H1 (cell line): ENCODE measurements at regions not wholly inside any gene's neighbourhood (a gene's known extent, or its start where the extent isn't known, plus 50 kb on each side); places are given as distances from the start of the nearest gene placed in this dataset.

ENCODE experiments used
- CTCF ChIA-PET: fragments of 300-600 bp; sonication (Branson Sonifier 250); formaldehyde crosslinking; loops from one replicate; lab custom pipeline; 2021; ENCODE audit not compliant: partially characterized antibody; lab: Charles Lee
- POLR2A ChIA-PET: fragments of 300-600 bp; sonication (Branson Sonifier 250); formaldehyde crosslinking; loops from one replicate; lab custom pipeline; 2021; ENCODE audit warnings: inconsistent platforms; ENCODE audit not compliant: partially characterized antibody; lab: Charles Lee
- DNase-seq, 2 experiments: peaks; one replicate each; pipeline versions ENCODE4 v3.0.0 to v3.0.0-alpha.2; 2010 to 2022; ENCODE audit warnings: low spot score in 2 of 2, low read depth in 1 of 2, mixed read lengths in 1 of 2
- FAIRE-seq: peaks from 2 replicates; lab custom pipeline; 2011; peaks lifted over from hg19 to GRCh38; lab: Jason Lieb, UNC
- H2AFZ ChIP-seq: 2 replicates; pipeline ENCODE4 v1.8.1; 2012; ENCODE audit warnings: low read length, inconsistent platforms
- H2AK5ac ChIP-seq: 2 replicates; pipeline ENCODE4 v1.6.1; 2013; ENCODE audit warnings: low read depth, low read length
- H2BK120ac ChIP-seq: replicated peaks from 2 replicates; pipeline ENCODE3; 2013; ENCODE audit warnings: low read depth, low read length, inconsistent platforms
- H2BK12ac ChIP-seq: 2 replicates; pipeline ENCODE4 v1.6.1; 2013; ENCODE audit warnings: low read depth, low read length
- H2BK15ac ChIP-seq: 2 replicates; pipeline ENCODE4 v1.6.1; 2013; ENCODE audit warnings: low read length
- H2BK20ac ChIP-seq: 2 replicates; pipeline ENCODE4 v1.6.1; 2013; ENCODE audit warnings: low read length
- H2BK5ac ChIP-seq: 2 replicates; pipeline ENCODE4 v1.6.1; 2013; ENCODE audit warnings: low read depth, low read length
- H3K14ac ChIP-seq: 2 replicates; pipeline ENCODE4 v1.6.1; 2013; ENCODE audit warnings: inconsistent platforms; ENCODE audit not compliant: insufficient read length
- H3K18ac ChIP-seq: 2 replicates; pipeline ENCODE4 v1.6.1; 2013; ENCODE audit warnings: low read length; ENCODE audit errors: extremely low read depth
- H3K23ac ChIP-seq: 2 replicates; pipeline ENCODE4 v1.6.1; 2013; ENCODE audit warnings: inconsistent platforms; ENCODE audit not compliant: insufficient read length
- H3K23me2 ChIP-seq: 2 replicates; pipeline ENCODE4 v1.6.1; 2013; ENCODE audit warnings: low read depth, low read length
- H3K27ac ChIP-seq: 2 replicates; pipeline ENCODE4 v1.6.1; 2011; ENCODE audit warnings: low read depth, low read length, inconsistent platforms
- H3K27me3 ChIP-seq, 4 experiments: replicated peaks in 1 of 4; 1 replicate in 1 of 4; 2 replicates in 3 of 4; pipeline versions ENCODE4 v1.6.1 to v1.8.1; 2011 to 2013; ENCODE audit warnings: low read length in 3 of 4, mild to moderate bottlenecking in 3 of 4, inconsistent platforms in 2 of 4, mixed read lengths in 2 of 4, moderate library complexity in 1 of 4; ENCODE audit not compliant: control insufficient read depth in 3 of 4, insufficient read depth in 3 of 4; ENCODE audit errors: extremely low read depth in 1 of 4
- H3K36me3 ChIP-seq, 4 experiments: 2 replicates each; pipeline versions ENCODE4 v1.6.1 to v1.8.1; 2011 to 2013; ENCODE audit warnings: mild to moderate bottlenecking in 4 of 4, low read length in 3 of 4, moderate library complexity in 2 of 4, control low read depth in 1 of 4, inconsistent platforms in 1 of 4; ENCODE audit not compliant: insufficient read depth in 4 of 4, control insufficient read depth in 2 of 4
- H3K4ac ChIP-seq: replicated peaks from 2 replicates; pipeline ENCODE3; 2013; ENCODE audit warnings: low read length, low read depth, mixed read lengths, inconsistent platforms; ENCODE audit not compliant: insufficient read length
- H3K4me1 ChIP-seq, 4 experiments: replicated peaks in 1 of 4; 1 replicate in 1 of 4; 2 replicates in 3 of 4; pipeline versions ENCODE4 v1.6.1 to v1.8.1; 2011 to 2013; ENCODE audit warnings: low read length in 3 of 4, inconsistent platforms in 2 of 4, mixed read lengths in 1 of 4; ENCODE audit not compliant: insufficient read depth in 4 of 4, control insufficient read depth in 3 of 4
- H3K4me2 ChIP-seq, 2 experiments: 2 replicates each; pipeline versions ENCODE4 v1.6.1 to v1.8.1; 2011 to 2013; ENCODE audit warnings: low read depth in 2 of 2, low read length in 2 of 2, control low read depth in 1 of 2, inconsistent platforms in 1 of 2, mild to moderate bottlenecking in 1 of 2; ENCODE audit not compliant: insufficient read depth in 1 of 2
- H3K4me3 ChIP-seq, 4 experiments: fragments of 200-600, 300-600 bp in 1 of 4; sonication (generic), shearing (Covaris generic), sonication (Bioruptor Twin) in 1 of 4; 2 replicates each; pipeline versions ENCODE4 v1.5.1 to v1.8.1; 2011 to 2016; ENCODE audit warnings: low read length in 4 of 4, low read depth in 3 of 4, control low read depth in 2 of 4, inconsistent platforms in 2 of 4, mild to moderate bottlenecking in 2 of 4, mixed read lengths in 1 of 4, moderate library complexity in 1 of 4; ENCODE audit not compliant: insufficient read depth in 2 of 4; ENCODE audit errors: extremely low read depth in 1 of 4
- H3K56ac ChIP-seq: replicated peaks from 2 replicates; pipeline ENCODE3; 2013; ENCODE audit warnings: low read depth, mild to moderate bottlenecking, mixed read lengths, low read length, inconsistent platforms; ENCODE audit not compliant: insufficient read length
- H3K79me1 ChIP-seq: 2 replicates; pipeline ENCODE4 v1.6.1; 2013; ENCODE audit warnings: low read depth, low read length, control low read depth
- H3K79me2 ChIP-seq, 2 experiments: 2 replicates each; pipeline versions ENCODE4 v1.6.1 to v1.8.1; 2012 to 2013; ENCODE audit warnings: low read length in 2 of 2, mild to moderate bottlenecking in 2 of 2, inconsistent platforms in 1 of 2; ENCODE audit not compliant: insufficient read depth in 2 of 2, control insufficient read depth in 1 of 2
- H3K9ac ChIP-seq, 4 experiments: replicated peaks in 1 of 4; 1 replicate in 1 of 4; 2 replicates in 3 of 4; pipeline versions ENCODE4 v1.6.1 to v1.8.1; 2011 to 2013; ENCODE audit warnings: low read depth in 3 of 4, low read length in 3 of 4, control low read depth in 2 of 4, mild to moderate bottlenecking in 2 of 4, moderate library complexity in 2 of 4, inconsistent platforms in 1 of 4; ENCODE audit errors: extremely low read depth in 1 of 4
- H3K9me3 ChIP-seq, 2 experiments: 2 replicates each; pipeline versions ENCODE4 v1.6.1 to v1.8.1; 2012 to 2013; ENCODE audit warnings: mild to moderate bottlenecking in 2 of 2, moderate library complexity in 2 of 2, control low read depth in 1 of 2, inconsistent platforms in 1 of 2, low read depth in 1 of 2, low read length in 1 of 2, mixed read lengths in 1 of 2; ENCODE audit not compliant: insufficient read depth in 2 of 2
- H4K20me1 ChIP-seq, 2 experiments: replicated peaks in 1 of 2; 2 replicates each; pipeline versions ENCODE3 to v1.8.1; 2011 to 2013; ENCODE audit warnings: inconsistent platforms in 2 of 2, low read length in 2 of 2, mild to moderate bottlenecking in 1 of 2; ENCODE audit not compliant: insufficient read depth in 2 of 2, control insufficient read depth in 1 of 2
- H4K5ac ChIP-seq: 2 replicates; pipeline ENCODE4 v1.6.1; 2013; ENCODE audit warnings: low read length, low read depth, mixed read lengths, inconsistent platforms; ENCODE audit not compliant: insufficient read length
- H4K8ac ChIP-seq: 2 replicates; pipeline ENCODE4 v1.8.0; 2013; ENCODE audit warnings: mild to moderate bottlenecking, moderate library complexity, low read length, inconsistent platforms; ENCODE audit not compliant: insufficient read depth; ENCODE audit errors: extremely low read depth
- H4K91ac ChIP-seq: replicated peaks from 2 replicates; pipeline ENCODE3; 2013; ENCODE audit warnings: low read length, mixed read lengths, inconsistent platforms; ENCODE audit not compliant: insufficient read length
- BRCA1 ChIP-seq: IDR thresholded peaks from 2 replicates; pipeline ENCODE4 v1.6.1; 2012; ENCODE audit warnings: low read depth, low read length, improper control_type of control experiment
- CTBP2 ChIP-seq: IDR thresholded peaks from 2 replicates; pipeline ENCODE4 v1.7.0; 2011; ENCODE audit warnings: borderline replicate concordance, mild to moderate bottlenecking, moderate library complexity, mixed read lengths, low read length; ENCODE audit not compliant: insufficient read depth, insufficient read length
- CTCF ChIP-seq, 3 experiments: IDR thresholded peaks; 1 replicate in 2 of 3; 2 replicates in 1 of 3; pipeline versions ENCODE4 v1.5.1 to v1.6.1; 2011; ENCODE audit warnings: low read length in 3 of 3, mild to moderate bottlenecking in 3 of 3, inconsistent platforms in 2 of 3, low read depth in 1 of 3, moderate library complexity in 1 of 3; ENCODE audit not compliant: insufficient read depth in 1 of 3; ENCODE audit errors: control extremely low read depth in 1 of 3
- E2F6 ChIP-seq: IDR thresholded peaks from 2 replicates; pipeline ENCODE4 v1.6.1; 2012; ENCODE audit warnings: inconsistent platforms
- POU5F1 ChIP-seq: IDR thresholded peaks from 2 replicates; pipeline ENCODE4 v1.6.1; 2011; ENCODE audit warnings: low read depth, mild to moderate bottlenecking, low read length, moderate library complexity
- RNF2 ChIP-seq: fragments of 200-900, 300-1000 bp; sonication (generic); IDR thresholded peaks from 2 replicates; pipeline ENCODE4 v1.7.1; 2016; ENCODE audit warnings: borderline replicate concordance, low read depth, mild to moderate bottlenecking, antibody characterized with exemption, low read length; ENCODE audit not compliant: poor library complexity, severe bottlenecking; ENCODE audit errors: missing control alignments
- RXRA ChIP-seq: IDR thresholded peaks from 2 replicates; pipeline ENCODE4 v1.6.1; 2011; ENCODE audit warnings: low read depth, mild to moderate bottlenecking, low read length, moderate library complexity; ENCODE audit not compliant: insufficient read depth
- WGBS, 2 experiments: shearing (Covaris generic) in 1 of 2; methylation state at CpG; one replicate each; pipeline versions ENCODE4 v1.1.6 to v1.1.7; 2013 to 2015; ENCODE audit warnings: low lambda C conversion rate in 2 of 2, mixed read lengths in 2 of 2, inconsistent platforms in 1 of 2, low coverage in 1 of 2, missing lambda C conversion rate in 1 of 2; ENCODE audit not compliant: insufficient replicate concordance in 2 of 2, insufficient coverage in 1 of 2, insufficient read length in 1 of 2; ENCODE audit errors: extremely low coverage in 1 of 2, missing lambda C conversion rate in 1 of 2; 5-methylcytosine and 5-hydroxymethylcytosine counted together

- H3K23ac ChIP-seq, result no peak overlapping the region
- H3K14ac ChIP-seq, result no peak overlapping the region
- no peak overlapping the region for H4K91ac ChIP-seq
- FAIRE-seq, result no peak
- H2BK120ac ChIP-seq, result no peak overlapping the region
- H3K79me1 ChIP-seq, result no peaks in the 10 kb centered on the region
- H2BK15ac ChIP-seq, result no peak overlapping the region
- H2BK20ac ChIP-seq, result no peak overlapping the region
- H3K79me2 ChIP-seq, result no peaks in the 10 kb centered on the region
- ChIA-PET CTCF (interaction anchor here (0.5 to 1.6 kb wide), 3 partner anchors 13 to 124 kb away, joined by 3 to 5 read pairs (median 3); no protein-coding TSS in a partner anchor), POLR2A (no interaction called here)
- H3K56ac ChIP-seq, result no peak overlapping the region
- no peak overlapping the region for H2AFZ ChIP-seq
- H3K4me1 ChIP-seq, result no peaks in the 10 kb centered on the region
- H4K8ac ChIP-seq, result no peak overlapping the region
- H2BK12ac ChIP-seq, result no peak overlapping the region
- H4K20me1 ChIP-seq, result peaks cover 0 to 5% of the 10 kb centered on the region in 2 experiments
- no peaks in the 10 kb centered on the region for H3K27me3 ChIP-seq
- no peak overlapping the region for H2BK5ac ChIP-seq
- no peak overlapping the region for H4K5ac ChIP-seq
- no peak overlapping the region for H2AK5ac ChIP-seq
- WGBS, 2 experiments, result 90% methylated on average over 14 of the region's 14 CpGs; no CpG with 5 or more reads in 1 of the 2 experiments
- H3K18ac ChIP-seq, result no peak overlapping the region
- no peak overlapping the region for H3K4me3 ChIP-seq
- no peak overlapping the region for H3K4ac ChIP-seq
- H3K27ac ChIP-seq, result no peak overlapping the region
- no peak for DNase-seq
- H3K36me3 ChIP-seq, result no peaks in the 10 kb centered on the region
- H3K23me2 ChIP-seq, result peaks cover 14% of the 10 kb centered on the region; the same call in 1 of the 2 replicates
- H3K9me3 ChIP-seq, result no peaks in the 10 kb centered on the region
- H3K4me2 ChIP-seq, result no peak overlapping the region
- no peak overlapping the region for H3K9ac ChIP-seq
- TF ChIP-seq RNF2 (no peak), POU5F1 (no peak), E2F6 (no peak), CTCF (IDR thresholded peaks at IDR 0.05; ENCODE audit: control extremely low read depth in 1 of 3, insufficient read depth in 1 of 3, low read depth in 1 of 3, low read length in 3 of 3) (no peak), CTBP2 (no peak), RXRA (no peak), BRCA1 (no peak)
- TF ChIP-seq, all 59 proteins: peak for 0
Observed at GRCh38 chr7:1307828-1308227, 75.2 kb downstream of the UNCX start.
